NCI-H460 (cell line): ENCODE measurements at regions not wholly inside any gene's neighbourhood (a gene's known extent, or its start where the extent isn't known, plus 50 kb on each side); places are given as distances from the start of the nearest gene placed in this dataset.

ENCODE experiments used
- DNase-seq: peaks from one replicate; pipeline ENCODE4 v3.0.0-alpha.2; 2016; ENCODE audit warnings: low read depth; ENCODE audit errors: extremely low read depth

DNA sequence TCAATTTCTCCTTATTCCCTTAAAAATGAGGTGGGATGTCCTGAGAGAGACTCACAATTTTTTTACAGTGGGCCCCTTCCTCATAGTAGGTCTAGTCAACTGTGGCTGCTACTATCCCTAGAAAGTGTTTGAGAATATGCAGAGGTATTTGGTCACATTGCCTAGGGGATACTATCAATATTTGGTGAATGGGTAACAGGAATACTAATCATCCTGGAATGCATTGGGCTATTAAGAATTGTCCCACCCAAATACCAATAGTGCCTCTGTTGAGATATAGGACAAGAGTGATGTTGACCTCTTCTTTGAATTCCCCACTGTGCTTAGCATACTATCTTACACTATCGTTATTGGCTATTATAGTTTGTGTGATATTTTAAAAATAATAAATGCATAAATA, 389.4 kb downstream of the DIPK2A start:
- DNase-seq: no peak

DNA sequence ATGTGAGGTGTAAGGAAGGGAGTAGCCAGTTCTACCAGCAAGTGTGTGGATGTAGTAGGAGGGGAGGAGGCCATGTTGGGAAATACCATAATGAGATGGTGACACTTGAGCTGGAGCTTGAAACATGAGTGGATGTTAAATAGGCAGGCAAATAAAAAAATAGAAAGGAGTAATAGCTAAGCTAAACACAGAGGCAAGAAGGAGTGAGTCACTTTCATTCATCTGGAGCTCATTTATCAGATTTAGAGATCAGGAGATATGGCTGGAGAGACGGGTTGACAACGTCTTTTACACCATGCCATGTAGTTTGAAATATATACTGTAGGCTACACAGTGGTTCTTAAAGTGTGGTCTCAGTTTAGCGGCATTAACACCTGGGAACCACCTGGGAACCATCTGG, 390.5 kb downstream of the DIPK2A start:
- no peak for DNase-seq

DNA sequence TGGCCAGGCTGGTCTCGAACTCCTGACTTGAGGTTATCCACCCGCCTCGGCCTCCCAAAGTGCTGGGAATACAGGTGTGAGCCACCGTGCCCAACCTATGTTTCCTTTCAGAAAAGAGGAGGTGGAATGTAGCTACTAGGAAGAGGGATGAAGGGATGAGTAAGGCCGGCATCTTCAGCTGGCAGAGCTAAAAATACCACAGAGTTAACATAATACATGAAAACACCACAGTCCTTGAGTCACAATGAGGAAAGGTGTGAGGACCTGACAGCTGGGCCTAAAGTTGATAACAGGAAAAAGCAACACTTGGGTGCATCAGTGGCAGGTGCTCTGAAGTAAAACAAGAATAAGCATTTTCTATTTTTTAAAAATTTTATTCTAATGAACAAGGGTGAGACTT, 392.2 kb downstream of the DIPK2A start:
- DNase-seq: no peak

GRCh38 chr3:144364737-144365136, 393.1 kb downstream of the DIPK2A start:
- no peak for DNase-seq

GRCh38 chr3:144369129-144369879, 397.7 kb downstream of the DIPK2A start:
- no peak for DNase-seq

DNA sequence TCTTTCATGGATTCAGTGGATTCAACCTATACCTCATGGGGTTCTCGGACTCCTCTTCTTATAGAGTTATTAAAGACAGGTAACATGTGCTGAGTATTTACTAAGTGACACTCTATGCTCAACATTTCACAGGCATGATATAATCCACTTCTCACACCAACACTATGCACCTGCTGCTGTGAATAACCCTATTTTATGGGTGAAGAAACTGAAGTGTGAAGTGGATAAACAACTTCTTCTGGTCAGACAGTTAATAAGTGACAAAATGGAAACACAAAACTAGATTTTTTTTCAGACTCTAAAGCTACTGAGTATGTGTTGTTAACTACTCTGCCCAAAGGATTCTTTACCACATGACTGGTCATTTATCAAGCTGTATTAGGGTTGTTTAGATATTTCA, 403.5 kb downstream of the DIPK2A start:
- no peak for DNase-seq

DNA sequence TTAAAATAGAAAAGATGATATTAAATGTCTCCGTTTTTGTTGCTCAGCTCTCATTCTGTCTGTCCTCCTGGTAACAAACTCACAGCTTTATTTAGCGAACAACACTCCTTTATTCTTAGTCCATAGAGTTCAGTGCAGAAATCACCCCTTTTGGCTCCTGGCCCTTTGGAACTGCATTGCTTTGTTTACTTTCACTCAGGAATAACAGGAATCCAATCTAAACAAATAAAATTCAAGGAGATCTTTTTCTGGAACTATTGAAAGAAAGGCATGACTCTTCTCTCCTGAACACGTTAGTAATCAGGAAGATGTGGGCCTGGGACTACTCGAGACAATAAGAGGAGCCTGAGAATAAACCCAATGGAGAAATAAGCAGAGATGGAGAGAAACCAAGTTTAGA, 409.2 kb downstream of the DIPK2A start:
- no peak for DNase-seq

- DNase-seq: no peak
Observed at GRCh38 chr3:144381607-144382006, 410.0 kb downstream of the DIPK2A start.

GRCh38 chr3:144384241-144384979, 412.8 kb downstream of the DIPK2A start:
- no peak for DNase-seq

DNA sequence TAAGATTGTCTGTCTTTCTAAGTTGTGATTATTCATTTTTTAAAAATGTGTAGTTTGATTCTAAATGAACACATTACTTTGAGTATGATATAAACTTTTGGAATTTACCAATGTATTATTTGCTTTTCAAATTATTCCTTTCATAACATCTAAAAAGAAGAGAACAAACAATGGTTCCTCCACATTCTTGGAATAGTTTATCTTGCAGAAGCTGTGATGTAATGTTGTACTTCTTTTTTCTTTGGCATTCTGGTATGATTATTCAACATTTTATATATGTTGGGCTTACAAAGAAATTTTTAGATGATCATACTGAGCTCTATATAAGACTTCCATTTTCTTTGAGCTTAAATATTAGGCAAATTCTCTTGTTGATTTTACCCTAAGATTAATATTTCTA, 419.2 kb downstream of the DIPK2A start:
- DNase-seq: no peak

GRCh38 chr3:144391236-144391635, 419.6 kb downstream of the DIPK2A start:
- DNase-seq: no peak

DNA sequence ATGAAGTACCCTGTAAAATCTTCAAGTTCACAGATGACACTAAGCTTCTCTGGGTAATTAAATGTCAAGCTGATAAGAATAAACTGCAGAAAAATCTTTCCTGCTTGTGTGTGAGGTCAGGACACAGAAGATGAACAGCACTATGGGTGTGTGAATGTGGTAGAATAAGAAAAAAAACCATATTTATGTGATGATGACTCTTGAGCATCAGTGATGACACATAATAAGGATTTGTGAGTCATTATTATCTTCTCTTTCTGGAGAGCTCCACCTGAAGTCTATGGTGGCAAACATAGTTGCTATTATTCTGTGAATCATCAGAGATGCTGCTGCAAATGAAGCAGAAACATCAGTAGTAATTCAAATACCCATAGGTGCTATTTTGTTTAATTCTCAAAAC, 422.4 kb downstream of the DIPK2A start:
- no peak for DNase-seq

GRCh38 chr3:144402430-144402829, 430.8 kb downstream of the DIPK2A start:
- DNase-seq: no peak

- no peak for DNase-seq
Observed at GRCh38 chr3:144403040-144403457, 431.4 kb downstream of the DIPK2A start.

DNA sequence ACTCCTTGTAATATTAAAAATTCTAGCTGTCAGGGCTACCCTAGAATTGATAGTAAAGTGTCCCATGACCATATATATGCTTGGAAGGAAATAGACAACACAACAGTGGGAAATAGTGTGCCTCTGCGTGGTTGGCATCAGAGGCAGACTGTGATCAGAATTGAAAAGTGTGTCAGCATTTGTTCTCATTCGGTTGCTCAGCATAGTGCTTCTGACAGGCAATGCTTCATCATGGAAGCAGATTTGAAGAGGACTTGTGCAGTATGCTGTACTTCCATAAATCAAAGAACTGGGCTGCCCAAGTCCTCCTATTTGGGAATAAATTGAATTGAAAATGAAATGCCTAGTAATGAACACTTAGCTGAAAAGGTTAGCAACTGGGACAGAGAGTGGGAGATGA, 435.7 kb downstream of the DIPK2A start:
- no peak for DNase-seq

- DNase-seq: no peak
Observed at GRCh38 chr3:144409319-144409718, 437.7 kb downstream of the DIPK2A start.

- no peak for DNase-seq
Observed at GRCh38 chr3:144413068-144413467, 441.4 kb downstream of the DIPK2A start.

DNA sequence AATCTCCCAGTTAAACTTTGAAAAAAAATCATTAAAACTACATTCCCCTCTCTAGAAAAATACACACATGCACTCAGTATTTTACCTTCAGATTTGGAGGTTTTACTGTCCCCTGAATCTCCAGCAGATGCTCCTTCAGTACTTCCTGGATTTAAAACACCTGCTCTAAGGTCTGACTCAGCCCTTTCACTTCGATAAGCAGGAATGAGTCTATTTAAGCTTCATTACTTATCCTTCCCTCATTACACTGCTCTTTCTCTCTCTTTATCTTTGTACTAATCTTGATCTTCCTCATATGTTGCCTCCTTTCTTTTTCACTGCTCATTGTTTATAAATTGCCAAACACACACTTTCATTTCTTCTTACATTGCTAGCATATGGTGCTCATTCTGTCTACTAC, 443.9 kb downstream of the DIPK2A start:
- DNase-seq: no peak

DNA sequence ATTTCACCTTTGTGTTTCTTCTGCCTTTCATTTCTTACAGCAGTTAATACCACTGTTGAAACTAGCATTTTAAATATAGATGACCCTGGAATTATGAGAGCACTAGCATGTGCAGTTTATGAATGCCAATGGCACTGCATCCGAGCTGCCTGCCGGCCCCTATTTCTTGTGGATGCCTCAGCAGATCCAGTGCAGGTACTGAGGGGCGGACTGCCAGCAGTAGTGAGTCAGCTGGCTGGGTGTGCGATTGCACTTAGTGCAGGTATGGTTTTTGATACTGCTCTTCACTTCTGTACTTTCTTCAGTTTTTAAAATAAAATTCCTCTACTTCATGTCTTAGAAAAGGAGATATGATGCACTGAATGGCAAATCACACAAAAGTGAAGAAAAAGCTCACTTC, 453.0 kb downstream of the DIPK2A start:
- DNase-seq: no peak

DNA sequence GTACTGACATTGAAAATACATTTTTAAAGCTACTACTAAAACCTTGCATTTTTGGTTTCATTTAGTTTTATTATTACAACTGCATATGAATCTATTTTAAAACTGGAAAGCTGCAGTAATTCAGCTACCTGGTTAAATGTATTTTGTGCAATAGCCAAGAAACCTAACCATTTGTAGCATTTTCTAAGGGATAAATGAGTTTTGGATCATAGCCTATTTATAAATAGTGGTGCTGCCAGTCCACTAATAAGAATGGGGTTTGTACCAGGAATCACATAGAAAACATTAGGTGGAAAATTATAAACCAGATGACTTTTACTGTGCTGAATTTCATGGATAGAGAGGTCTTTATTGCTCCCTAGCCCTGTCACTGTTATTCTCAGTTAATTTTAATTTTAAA, 454.7 kb downstream of the DIPK2A start:
- no peak for DNase-seq

GRCh38 chr3:144426967-144427366, 455.3 kb downstream of the DIPK2A start:
- DNase-seq: no peak

GRCh38 chr3:144429719-144430121, 458.1 kb downstream of the DIPK2A start:
- no peak for DNase-seq
